Eye (tissue), 1 donor: ENCODE measurements at regions not wholly inside any gene's neighbourhood (a gene's known extent, or its start where the extent isn't known, plus 50 kb on each side); places are given as distances from the start of the nearest gene placed in this dataset.

Experiments used
- DNase-seq: peaks from one replicate; pipeline ENCODE4 v3.0.0-alpha.2; 2015

DNA sequence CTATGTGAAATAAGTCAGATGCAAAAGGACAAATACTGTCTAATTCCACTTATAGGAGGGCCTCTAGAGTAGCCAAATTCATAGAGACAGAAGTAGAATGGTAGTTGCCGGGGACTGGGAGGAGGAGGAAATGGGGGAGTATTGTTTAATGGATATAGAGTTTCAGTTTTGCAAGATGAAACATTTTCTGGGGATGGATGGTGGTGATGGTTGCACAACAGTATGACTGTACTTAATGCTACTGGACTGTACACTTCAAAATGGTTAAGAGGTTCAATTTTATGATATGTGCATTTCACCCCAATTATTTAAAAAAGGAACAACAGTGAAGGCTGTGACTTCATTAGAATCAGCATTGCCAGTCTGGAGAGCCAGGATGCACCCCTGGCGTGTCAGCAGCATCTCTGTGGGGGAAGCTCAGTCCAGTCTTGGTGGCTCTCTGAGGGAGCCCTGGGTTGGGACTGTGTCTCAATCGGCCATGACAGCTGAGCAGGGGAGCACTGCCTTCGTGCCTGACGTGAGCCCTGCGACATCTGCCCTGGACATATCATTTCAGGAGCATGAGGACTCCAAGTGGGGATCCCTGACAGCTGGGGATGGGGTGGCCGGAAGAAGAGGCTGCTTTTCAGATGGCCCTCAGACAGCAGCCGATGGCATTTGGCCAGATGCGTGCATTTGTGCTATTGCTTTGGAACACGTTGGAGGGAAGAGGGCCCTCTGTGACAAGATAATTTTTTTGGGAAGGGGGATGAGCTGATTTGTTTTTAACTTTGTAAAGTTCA is 130.8 kb upstream of the STC2 start:
- no peak for DNase-seq

DNA sequence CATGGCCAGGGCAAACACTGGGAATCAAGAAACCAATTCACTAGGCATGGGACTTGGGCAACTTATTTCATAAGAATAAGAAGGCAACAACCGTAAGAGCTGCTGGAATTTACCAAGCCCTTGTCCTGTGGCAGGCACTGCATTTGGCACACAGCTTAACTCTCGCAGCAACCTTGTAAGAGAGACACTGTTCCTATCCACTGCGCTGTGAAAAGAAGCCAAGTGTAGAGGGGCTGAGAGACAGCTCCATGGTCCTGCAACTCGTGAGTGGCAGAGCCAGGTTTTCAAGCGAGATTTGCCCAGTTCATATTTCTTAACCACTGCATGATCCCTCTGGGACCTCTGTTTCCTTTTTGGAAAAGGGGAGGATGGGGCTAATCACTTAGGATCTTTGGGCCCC is 129.3 kb upstream of the STC2 start:
- DNase-seq = no peak

DNA sequence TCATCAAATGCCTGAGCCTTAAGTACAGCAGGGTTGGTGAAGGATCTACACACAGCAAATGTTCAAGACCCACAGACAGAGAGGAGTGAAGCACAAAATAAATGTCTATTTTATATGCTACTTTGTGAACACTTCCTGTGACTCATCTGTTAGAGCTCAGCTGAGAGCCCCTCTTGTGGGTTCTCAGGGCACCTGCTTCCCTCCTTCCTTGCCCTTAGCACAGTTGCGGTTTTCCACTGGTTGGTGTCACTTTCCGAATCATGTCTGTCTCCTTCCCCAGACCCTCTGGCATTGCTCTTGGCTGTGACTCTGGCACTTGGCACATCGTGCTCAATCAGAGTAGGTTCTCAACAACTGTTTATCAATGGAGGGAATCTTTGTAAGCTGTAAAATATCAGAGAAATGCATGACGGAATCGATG is 128.5 kb upstream of the STC2 start:
- peak; percentile 26 for DNase-seq

- DNase-seq = no peak
Observed at GRCh38 chr5:173456181-173456580, 128.0 kb upstream of the STC2 start.

GRCh38 chr5:173455599-173455957 is 127.4 kb upstream of the STC2 start:
- DNase-seq = no peak

DNA sequence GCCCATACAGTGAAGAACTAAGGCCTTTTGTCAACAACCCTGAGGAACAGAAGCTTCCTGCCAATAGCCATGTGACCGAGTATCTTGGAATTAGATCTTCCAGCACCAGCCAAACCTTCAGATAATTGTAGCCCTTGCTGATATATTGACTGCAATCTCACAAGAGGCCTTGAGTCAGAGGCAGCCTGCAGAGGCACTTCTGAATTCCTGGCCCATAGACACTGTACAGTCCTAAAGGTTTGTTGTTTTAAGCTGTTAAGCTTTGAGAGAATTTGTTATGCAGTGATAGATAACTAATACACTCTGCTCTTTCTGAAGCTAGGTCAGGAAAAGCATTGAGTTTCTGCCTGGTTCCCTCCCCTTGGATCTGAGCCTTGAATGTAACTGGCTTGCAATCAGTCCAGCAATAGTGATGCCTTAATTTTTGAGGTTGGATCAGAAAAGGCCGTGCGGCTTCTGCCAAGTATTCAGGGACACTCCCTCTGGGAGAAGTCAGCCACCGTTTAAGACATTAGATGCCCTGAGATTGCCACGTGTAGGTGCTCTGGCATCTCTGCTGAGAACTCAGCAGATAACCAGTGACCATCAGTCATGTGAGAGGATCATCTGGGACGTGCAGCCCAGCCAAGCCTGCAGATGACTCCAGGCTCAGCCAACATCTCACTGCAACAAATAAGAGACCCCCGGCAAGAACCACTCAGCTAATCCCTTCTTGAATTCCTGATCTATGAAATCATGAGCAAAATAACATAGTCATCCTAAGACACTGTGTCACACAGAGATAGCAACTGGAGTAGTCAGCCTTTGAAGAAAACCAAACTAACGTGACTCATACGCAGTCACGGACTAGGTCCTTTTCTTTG is 126.8 kb upstream of the STC2 start:
- DNase-seq = peak; percentile 33

DNA sequence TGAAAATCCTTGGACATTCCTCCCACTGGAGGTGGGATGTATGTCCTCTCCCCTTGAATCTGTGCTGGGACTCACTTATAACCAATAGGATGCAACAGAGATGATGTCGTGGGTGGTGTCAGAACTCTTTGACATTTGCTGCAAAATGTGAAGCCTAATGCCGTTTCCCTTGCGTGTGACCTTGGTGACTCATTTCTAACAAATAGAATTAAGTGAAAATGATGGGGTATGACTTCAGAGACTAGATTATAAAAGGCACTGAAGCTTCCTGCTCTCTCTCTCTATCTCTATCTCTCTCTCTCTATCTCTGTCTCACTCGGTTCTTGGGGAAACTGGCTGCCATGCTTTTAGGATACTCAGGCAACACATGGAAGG is 126.1 kb upstream of the STC2 start:
- no peak for DNase-seq

DNA sequence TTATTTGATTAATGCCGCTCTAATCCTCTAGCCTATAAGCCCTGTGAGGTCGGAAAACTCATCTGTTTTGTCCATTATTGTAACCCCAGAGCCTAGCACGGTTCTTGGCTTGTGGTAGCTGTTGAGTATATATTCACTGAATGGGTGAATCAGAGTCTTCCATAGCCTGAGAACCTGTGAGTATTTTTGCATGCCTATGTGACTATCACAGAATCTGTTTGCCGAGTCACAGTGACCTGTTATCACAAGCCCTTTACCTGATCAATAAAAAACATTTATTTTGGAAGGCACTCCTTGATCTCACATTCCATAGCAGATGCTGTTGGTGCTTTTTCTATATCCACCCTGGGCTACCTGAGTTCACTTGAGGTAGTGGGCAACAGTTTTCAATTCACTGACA is 125.0 kb upstream of the STC2 start:
- no peak for DNase-seq

DNA sequence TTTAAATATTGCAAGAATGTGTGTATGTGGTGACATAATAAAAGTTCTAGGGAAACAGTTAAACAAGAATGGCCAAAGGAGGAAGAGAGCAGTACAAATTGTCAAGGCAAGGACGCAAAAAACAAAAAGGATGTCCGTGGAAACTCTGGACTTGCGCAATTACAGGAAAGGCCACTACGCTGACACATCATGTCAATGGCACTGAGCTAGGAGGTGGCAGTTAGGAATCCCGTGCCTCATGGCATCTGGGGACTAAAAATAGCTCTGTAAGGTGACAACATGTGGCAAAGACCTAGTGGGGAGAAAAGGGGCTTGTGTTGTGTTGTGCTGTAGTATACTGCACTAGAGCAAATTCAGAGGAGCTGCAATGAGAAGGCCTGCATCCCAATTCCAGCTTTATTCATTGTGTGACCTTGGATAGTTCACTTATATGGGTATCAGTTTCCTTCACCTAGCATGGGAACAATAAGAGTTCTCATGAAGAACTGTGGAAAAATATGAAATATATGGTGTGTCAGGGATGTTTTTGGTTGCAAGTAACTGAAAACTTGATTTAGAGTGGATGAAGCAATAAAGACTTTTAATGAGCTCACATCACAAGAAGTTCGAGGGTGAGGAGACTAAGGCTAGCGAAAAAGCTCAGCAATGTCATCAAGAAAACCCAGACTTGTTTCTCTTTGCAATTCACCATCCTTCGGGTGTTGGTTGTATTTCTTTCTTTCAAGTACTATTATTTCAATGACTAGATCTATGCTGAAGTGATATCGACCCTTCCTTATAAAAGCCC is 124.1 kb upstream of the STC2 start:
- no peak for DNase-seq

GRCh38 chr5:173451651-173452050 is 123.4 kb upstream of the STC2 start:
- no peak for DNase-seq

- DNase-seq = no peak
Observed at GRCh38 chr5:173451031-173451430, 122.8 kb upstream of the STC2 start.

DNA sequence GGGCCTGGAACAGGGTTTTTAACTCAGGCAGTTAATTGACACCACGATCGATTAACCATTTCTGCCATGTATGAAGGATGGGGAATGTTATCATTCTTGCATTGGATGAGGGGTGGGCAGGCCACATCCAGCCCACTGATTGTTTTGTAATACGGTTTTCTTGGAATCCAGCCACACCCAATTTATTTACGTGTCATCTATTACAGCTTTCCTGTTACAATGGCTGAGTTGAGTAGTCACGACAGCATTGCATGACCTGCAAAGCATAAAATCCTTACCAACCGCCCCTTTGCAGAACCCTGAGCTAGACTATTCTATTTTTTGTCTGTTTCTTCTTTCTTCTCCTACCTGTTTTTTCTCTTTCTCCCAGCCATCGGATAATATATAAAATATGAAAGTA is 122.0 kb upstream of the STC2 start:
- DNase-seq = no peak

GRCh38 chr5:173448856-173449255 is 120.6 kb upstream of the STC2 start:
- DNase-seq = no peak

DNA sequence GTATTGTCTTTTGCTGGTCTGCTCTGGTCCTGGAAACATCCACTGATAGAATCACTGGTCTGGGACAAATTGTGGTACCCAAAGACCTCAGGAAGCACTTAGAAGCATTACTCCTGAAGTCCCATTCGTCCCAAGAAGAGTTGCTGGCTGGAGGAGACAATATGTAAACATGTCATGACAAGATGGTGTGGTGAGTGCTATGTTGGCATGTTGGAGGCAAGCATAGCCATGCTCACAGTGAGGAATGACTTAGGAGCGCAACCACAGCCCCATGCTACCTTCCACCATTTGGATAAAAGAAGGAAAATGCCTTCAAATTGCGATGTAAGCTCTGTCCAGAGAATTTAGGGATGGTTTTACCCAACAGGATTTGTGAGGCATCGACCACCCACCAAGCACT is 115.8 kb upstream of the STC2 start:
- DNase-seq = no peak

DNA sequence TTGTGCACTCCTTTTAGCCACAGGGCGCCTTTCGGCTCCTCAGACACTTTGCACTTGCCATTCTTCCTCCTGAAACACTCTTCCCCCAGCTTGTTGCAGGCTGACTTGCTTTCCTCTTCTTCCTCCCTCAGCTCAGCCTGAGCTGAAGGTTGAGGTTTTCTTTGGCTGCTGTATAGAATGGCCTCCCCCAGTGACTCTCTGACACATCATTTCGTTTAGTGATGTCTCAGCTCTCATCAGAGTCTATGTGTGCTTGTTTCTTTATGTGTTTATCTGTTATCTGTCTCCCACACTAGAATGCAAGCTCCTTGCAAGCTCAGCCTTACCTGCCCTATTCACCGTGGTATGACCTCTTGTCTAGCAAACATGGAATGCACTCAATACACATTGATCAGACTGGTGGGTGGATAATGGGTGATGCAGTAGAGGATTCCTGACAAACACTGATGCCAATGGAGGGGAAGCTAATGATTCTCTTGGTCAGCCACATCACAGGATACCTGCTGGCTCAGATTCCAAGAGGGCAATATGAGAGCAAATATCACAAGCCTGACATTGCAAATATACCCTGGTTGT is 112.9 kb upstream of the STC2 start:
- DNase-seq = no peak

GRCh38 chr5:173438951-173439350 is 110.7 kb upstream of the STC2 start:
- DNase-seq = no peak

GRCh38 chr5:173435447-173435846 is 107.2 kb upstream of the STC2 start:
- peak; percentile 44 for DNase-seq

DNA sequence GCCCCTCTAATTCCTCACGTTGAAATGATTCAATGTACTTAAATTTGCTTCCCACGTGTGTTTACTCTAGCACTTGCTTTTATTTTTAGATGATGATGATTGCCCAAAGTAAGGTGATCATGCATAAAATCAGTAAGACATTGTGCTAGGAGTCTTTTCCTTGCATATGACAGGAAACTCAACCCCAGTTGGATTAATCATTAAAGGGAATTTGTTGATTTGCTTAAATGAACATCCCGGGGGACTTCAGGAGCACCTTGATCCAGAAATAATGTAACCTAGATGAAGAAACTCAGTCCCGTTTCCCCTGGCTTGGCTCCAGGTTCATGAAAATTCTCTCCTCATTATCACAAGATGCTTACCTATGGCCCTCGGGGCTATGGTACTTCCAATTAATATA is 106.1 kb upstream of the STC2 start:
- DNase-seq = no peak

- DNase-seq = no peak
Observed at GRCh38 chr5:173430394-173430793, 102.2 kb upstream of the STC2 start.

- no peak for DNase-seq
Observed at GRCh38 chr5:173429489-173430150, 101.4 kb upstream of the STC2 start.

DNA sequence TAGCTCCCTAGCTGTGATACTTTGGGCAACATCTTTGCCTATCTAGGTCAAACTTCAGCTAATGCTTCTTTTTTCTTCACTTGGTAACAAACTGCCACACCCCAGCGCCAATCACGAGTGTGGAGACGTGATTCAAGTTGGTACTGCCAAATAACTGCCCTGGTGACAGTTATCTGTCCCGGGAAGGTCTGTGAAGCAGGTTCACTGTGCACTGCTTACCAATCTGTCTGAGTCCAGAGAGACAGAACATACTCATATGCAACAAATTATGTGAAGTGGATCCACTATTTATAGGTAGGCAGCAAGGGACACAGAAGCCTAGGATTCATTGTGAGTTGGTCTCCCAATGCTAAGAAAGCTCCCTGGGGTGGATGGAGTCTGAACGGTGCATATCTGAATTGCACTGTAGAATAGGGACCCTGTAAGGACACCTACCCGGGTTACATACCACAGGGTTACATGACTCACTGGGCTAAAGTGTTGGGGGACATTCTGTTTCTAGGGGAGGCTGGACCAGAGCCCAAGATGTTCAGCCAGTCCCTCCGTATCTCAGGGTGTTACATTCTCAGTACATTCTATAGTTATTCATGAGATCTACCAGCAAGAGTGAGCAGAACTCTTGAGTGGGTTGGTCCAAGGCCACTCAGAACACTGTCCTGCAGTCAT is 95.4 kb upstream of the STC2 start:
- DNase-seq = no peak

- DNase-seq = no peak
Observed at GRCh38 chr5:173420108-173420507, 91.9 kb upstream of the STC2 start.
